NCI-H460 (cell line): ENCODE measurements at regions not wholly inside any gene's neighbourhood (a gene's known extent, or its start where the extent isn't known, plus 50 kb on each side); places are given as distances from the start of the nearest gene placed in this dataset.
"Not testable (repeated sequence)": the region's sequence is repeated elsewhere in the genome, so short reads cannot be mapped to it uniquely, and the experiment has no call there.

Experiments used
- DNase-seq: peaks from one replicate; pipeline ENCODE4 v3.0.0-alpha.2; 2016; ENCODE audit warnings: low read depth; ENCODE audit errors: extremely low read depth

DNA sequence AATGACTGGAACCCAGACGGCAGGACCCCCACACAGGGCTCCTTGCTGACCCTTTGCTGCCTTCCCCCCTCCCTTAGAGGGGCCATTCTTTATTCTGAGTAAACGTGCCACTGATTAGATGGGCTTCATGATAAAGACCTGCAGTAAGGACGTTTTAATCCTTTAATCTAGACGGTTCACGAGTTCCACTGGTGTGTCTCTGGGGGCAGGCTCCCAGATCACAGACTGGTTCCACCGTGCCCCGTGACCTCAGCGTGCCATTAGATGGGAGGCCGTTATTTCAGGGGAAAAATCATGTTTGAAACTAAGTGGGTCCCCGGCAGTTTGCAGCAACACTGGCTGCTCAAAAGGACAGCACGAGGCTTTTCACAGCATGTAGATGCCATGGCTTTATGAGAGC lies 246.9 kb upstream of the PLGLB2 start:
- DNase-seq: not testable (repeated sequence)

DNA sequence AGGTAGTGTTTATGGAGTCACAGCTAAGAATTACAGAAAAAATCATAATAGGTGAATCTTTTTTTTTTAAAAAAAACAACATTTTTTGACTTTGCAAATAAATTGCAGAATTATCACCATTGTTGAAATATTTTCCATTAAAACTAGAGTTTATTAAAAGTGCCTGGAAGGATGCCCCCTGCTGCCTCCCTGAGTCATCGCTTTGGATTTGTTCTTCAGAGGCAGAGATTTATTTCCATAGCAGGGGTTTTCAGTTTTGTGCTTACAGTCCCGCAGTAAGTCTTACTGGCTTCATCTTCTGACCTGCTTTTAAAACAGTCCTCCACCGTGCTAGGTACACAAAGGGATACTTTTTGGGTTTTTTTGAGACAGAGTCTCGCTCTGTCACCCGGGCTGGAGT lies 244.9 kb upstream of the PLGLB2 start:
- not testable (repeated sequence) for DNase-seq

- DNase-seq: not testable (repeated sequence)
These were observed 242.6 kb upstream of the PLGLB2 start for GRCh38 chr2:87505239-87505638.

GRCh38 chr2:87505909-87506308 lies 242.0 kb upstream of the PLGLB2 start:
- DNase-seq: not testable (repeated sequence)

- not testable (repeated sequence) for DNase-seq
These were observed 240.2 kb upstream of the PLGLB2 start for GRCh38 chr2:87507378-87508348.

- DNase-seq: not testable (repeated sequence)
These were observed 236.6 kb upstream of the PLGLB2 start for GRCh38 chr2:87511195-87511778.

DNA sequence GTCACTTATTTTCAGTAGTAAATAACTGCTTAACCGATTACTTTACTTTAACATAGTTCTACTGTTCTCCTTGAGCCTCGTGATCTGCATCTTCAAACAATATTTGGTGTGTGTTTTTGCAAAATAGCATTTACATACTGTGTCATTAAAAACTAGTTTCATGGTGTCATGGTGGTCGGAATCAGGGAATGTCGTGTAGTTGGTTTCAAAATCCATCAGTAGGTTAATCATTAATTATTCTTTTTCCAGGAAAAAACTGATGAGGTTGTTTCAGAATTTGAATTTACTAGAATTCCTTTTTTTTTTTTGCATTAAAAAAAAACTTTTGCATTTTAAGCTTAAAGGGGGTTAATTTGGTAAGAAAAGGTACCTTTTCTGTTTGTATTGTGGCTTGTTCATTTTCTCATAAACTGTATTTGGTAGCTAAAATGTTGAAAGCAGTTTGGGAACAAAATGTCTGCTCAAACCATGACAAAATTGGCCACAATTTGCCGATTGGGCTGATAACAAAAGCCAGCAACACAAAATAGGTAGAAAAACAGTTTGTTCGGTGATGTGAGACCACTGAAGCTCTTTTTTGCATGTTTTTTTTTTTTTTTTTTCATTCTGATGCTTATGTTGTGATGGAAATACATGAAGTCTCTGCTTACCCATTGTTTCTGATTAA lies 234.9 kb upstream of the PLGLB2 start:
- DNase-seq: not testable (repeated sequence)

- DNase-seq: not testable (repeated sequence)
These were observed 233.9 kb upstream of the PLGLB2 start for GRCh38 chr2:87514034-87514433.

- DNase-seq: not testable (repeated sequence)
These were observed 233.4 kb upstream of the PLGLB2 start for GRCh38 chr2:87514515-87514914.

DNA sequence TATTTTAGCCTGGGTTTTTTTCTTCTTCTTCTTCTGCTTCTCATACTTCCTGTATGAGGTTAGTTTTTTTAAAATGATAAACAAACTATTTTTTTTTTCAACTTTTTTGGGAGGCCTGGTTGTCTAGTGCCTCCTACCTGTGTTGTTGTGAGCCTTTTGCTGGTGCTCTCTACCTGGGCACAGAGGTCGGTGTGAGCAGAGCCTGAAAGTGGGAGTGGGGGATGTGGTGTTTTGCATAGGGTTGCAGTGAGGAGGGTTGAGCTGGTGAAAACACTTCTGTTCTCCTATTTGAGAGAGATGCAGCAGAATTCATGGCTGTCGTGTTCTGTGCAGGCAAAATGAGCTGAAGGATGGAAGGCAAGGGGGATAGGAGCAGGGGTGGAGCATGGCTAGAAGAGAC lies 232.7 kb upstream of the PLGLB2 start:
- DNase-seq: not testable (repeated sequence)

DNA sequence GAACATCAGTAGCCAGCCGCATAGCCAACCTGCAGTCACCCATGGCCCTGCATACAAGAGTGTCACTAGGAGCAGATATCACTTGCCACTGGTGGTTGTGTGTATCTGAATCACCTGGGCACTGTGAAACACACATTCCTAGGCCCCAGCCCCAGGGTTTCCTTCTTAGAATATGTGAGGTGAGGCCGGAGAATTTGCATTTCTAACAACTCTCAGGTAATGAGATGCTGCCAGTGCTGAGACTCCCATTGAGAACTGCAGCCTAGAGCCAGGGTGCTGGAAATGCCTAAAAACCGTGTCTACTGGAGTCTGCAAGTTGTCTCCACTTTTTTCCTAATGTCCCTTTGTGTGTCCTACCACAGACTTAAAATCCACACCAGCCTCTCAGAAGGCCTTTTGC lies 232.0 kb upstream of the PLGLB2 start:
- not testable (repeated sequence) for DNase-seq

- DNase-seq: not testable (repeated sequence)
These were observed 231.4 kb upstream of the PLGLB2 start for GRCh38 chr2:87516369-87516967.

- DNase-seq: not testable (repeated sequence)
These were observed 230.4 kb upstream of the PLGLB2 start for GRCh38 chr2:87517438-87517837.

DNA sequence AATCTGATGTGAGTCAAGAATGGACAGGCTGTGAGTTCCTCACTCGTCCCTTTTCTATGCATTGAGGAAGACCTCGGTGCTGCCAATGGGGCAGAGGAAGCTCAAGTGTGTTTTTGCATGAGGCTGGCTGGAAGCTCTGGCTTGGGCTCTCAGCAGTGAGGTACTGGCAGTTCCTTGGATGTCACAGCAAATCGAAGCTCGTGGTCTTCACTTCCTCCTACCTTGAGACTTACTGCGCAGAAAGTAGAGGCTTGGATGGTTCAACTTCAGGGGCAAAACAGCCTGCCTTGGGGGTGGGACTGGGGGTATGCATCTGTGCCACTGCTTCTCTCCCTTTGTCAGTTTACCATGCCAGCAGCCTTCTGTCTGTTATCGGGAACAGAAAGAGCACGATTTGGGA lies 229.8 kb upstream of the PLGLB2 start:
- DNase-seq: not testable (repeated sequence)

DNA sequence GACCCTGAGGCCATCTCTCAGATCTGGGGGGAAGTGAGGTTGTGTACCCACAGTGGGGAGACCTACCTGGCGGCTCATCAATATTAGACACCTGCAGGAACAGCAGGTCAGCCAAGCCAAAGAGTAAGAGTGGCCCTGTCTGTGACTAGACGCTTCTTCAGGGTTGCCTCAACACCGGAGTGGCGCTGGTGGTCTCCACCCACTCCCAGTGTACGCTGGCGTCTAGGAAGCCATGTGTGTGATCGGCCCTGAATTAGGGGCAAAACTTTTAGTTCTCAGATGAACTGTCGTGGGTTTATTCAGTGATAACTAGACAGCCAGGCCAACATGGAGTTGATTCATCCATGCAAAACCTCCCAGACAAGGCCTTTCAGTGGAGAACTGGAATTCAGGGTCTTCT lies 229.3 kb upstream of the PLGLB2 start:
- not testable (repeated sequence) for DNase-seq

- DNase-seq: not testable (repeated sequence)
These were observed 228.5 kb upstream of the PLGLB2 start for GRCh38 chr2:87519158-87520011.

DNA sequence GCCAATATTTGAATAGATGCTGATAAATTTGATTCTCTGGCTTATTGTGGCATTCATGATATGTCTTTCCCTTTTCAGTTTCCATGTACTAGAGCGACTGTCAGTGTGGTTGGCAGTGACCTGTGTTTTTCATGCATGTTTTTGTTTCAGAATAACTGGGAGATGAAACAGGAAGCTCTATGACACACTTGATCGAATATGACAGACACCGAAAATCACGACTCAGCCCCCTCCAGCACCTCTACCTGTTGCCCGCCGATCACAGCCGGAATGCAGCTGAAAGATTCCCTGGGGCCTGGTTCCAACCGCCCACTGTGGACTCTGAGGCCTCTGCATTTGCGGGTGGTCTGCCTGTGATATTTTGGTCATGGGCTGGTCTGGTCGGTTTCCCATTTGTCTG lies 226.8 kb upstream of the PLGLB2 start:
- DNase-seq: not testable (repeated sequence)

- not testable (repeated sequence) for DNase-seq
These were observed 226.4 kb upstream of the PLGLB2 start for GRCh38 chr2:87521489-87521888.

GRCh38 chr2:87524619-87525188 lies 223.2 kb upstream of the PLGLB2 start:
- not testable (repeated sequence) for DNase-seq
